GM21367 (cell line): ENCODE measurements at regions not wholly inside any gene's neighbourhood (a gene's known extent, or its start where the extent isn't known, plus 50 kb on each side); places are given as distances from the start of the nearest gene placed in this dataset.
A peak's percentile ranks its signal among the peaks of the same experiment; 100 is the strongest.

ENCODE experiments used
- ATAC-seq: cut with Tn5 transposase; IDR thresholded peaks from one replicate; pipeline ENCODE4 v1.9.1; 2021; ENCODE audit not compliant: unreplicated experiment

DNA sequence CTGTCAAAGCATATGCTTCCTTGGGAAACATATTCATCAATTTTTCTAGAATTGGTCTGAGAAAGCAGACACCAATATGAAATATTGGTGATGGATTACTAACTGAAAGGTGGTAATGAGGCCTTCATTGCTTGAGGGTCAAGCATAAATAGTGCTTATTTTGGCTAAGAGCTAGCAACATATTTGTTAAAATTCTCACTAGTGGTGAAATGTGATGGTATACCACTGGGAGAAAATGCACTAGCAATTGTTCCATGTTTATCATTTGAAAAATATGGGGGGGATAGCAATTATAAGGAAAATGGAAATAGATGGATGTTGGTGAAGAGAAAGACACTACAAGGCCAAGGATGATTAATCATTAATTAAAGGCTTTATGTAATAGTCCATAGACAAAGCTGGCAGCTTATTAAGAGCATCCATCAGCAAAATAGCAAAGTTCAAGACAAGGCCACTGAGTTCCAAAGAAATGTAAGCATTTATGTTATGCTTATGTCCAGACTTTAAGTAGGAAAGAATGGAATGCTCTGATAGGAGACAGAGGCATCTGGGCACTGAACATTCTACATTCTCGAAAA is 253.7 kb upstream of the PRDM9 start:
- ATAC-seq: no peak

DNA sequence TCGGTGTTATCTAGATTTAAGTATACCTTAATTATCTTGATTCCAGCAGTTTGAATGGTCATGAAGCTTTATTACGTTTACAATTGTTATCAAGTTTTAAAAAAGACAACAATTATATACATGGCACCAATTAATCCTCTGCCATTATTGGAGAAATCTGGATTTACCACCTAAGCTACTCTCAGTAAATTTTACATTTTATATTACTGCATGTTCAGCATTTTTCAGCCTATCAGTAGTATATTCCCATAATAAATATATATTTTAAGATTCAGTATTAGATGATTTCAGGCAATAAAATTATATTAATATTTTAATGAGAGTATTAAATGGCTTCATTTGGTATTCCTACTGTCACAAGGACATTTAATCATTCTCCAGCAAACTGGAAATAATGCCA is 264.5 kb upstream of the PRDM9 start:
- ATAC-seq: no peak

DNA sequence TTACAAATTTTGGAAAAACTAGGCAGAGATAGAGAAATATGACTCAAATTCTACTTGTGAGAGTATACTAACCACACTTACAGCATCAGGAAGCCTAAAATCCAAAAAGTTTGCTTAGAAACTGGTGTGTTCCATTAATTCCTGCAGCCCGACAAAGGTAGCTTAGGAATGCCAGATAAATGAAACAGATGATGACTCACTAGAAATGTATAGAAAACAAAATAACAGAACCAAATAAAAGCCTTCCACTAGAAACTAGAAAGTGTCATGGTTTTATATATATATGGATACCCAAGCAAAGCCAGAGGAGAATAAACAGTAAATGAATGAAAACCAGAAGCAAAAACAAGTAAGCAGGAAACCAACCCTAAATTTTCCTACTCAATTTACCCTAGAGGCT is 272.2 kb upstream of the PRDM9 start:
- ATAC-seq: no peak

DNA sequence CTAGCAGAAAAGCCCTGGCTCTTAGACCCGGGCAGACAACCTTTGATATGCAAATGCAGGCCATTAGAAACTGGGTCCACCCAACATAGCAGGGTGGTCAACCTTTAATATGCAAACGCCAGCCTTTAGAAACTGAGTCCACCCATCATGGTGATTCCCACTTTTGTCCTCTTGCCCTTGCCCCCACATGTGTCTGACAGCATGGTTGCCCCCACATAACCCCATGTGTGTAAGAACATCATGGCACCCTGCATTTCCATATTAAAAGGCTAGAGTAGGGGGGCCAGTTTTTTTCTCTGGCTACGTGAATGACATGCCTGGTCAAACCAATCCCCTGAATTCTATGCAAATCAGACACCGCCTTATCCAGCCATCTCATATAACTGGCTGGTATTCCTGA is 273.2 kb upstream of the PRDM9 start:
- ATAC-seq: no peak

DNA sequence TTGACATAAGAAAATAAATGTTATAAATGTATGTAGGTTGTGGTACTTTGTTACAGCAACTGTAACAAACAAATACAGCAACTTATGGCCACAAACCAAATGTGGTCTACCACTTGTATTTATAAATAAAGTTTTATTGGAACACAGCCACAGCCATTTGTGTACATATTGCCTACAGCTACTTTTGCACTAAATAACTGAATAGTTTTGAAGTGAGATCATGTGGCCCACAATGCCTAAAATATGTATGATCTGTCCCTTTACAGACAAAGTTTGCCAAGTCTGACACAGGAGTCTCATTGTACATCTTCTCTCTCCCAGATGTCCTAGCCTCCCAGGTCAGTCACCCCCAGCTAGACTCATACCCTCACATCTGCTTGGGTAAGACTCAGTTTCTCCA is 283.6 kb upstream of the PRDM9 start:
- ATAC-seq: no peak

DNA sequence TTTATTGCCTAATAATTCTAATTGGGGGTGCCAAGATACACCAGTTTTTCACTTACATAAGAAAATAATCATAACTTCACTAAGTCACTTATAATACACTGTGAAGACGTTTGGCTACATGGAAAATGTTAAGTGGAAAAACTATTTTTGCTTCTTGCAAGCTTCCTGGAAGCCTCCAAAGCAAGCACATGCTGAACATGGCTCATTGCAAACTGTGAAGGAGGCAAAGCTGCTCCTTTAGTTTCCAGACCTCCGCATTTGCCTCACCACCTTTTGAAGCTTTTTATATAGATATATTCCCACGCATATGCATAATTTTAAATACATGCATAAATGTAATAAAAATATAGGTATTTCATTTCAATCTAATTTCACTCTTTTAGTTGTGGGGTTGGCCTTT is 285.6 kb upstream of the PRDM9 start:
- no peak for ATAC-seq

DNA sequence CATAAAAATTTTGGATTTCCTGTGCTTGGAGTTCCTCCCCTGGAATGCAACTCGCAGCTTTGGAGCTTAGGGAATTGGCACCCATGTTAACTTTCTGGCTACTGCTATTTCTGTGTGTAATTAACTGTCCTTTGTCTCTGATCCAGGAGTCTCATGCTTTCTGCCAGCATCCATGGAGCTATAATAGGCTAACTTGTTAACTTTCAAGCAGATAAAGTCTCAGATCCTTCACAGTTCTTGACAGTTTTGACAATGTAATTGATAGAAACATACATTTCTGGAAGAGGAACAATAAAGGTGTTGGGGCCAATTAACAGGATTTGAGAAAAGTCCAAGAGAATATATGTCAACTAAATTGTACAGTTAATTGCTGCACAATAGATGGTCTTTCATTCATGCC is 290.2 kb upstream of the PRDM9 start:
- ATAC-seq: no peak

DNA sequence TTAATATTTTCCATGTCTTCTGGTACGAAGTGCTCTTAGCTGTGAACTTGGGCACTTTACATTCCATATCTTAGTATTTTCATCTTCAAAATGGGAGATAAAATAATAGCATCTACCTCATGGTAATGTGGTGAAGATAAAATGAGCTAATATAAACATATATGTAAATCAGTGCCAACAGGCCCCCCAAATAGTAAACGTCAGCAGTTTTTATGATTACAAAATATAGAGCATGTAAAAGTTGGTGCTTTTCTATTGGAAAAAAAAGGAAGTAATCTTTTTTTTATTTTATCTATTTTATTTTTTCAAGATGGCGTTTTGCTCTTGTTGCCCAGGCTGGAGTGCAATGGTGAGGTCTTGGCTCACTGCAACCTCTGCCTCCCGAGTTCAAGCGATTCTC is 291.1 kb upstream of the PRDM9 start:
- no peak for ATAC-seq

DNA sequence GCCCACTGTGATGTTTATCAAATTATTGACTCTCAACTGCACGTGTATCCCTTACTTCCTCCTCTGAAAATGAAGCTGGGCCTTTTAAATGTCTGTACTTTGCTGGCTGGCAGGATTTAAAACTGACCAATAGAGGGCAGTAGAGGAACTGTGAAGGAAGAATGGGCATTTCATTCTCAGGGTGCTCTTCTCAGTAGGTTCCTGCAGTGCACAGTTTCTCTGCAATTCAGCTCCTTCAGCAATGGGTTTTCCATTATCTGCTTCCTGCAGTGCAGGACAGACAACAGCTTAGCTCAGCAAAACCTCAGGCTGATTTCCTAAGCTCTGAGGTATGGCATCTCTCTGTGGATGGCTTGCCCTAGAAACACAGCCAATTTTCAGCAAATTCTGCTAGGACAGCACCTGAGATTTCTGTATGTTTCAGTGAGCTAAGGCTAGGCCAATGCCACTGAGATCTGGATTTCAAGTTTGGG is 298.4 kb upstream of the PRDM9 start:
- peak; percentile 92 for ATAC-seq

DNA sequence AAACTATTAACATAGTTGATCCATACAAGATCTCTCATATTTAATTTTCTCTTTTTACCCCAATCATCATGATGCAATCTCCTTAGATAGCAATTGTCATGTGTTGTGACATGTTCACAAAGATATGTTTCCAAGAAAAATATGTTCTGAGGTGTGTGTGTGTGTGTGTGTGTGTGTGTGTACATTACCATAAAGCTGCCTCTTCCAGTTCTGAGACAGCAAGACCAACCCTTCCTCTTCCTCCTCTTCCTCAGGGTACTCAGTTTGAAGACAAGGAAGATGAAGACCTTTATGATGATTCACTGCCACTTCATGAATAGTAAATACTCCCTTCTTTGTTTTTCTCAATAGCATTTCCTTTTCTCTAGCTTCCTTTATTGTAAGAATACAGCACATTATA is 303.3 kb upstream of the PRDM9 start:
- no peak for ATAC-seq

DNA sequence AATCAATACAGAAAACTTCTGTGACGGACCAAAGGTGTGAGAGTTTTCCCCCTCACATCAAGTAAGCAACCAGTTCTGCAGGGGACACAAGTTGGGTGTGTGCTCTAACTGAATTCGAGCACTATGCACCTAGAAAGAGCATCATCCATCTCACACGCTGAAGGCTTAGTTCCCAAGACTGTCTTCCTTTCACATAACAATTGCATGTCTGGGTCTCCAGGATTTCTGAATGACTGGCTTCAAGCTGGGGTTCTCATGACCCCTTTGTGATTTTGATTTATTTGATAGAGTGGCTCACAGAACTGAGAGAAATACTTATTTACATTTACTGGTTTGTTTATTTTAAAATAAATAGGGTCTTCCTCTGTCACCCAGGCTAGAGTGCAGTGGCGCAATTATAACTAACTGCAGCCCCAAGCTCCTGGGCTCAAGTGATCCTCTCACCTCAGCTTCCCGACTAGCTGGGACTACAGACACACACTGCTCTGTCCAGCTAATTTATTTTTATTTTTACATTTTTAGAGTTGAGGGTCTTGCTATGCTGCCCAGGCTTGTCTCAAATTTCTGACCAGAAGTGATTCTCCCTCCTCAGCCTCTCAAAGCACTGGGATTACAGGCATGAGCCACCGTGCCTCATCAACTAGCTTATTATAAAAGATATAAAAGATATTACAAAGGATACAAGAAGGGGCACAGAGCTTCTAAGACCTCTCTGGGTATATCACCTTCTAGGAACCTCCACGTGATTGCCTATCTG is 316.7 kb upstream of the CDH12 start:
- ATAC-seq: no peak

DNA sequence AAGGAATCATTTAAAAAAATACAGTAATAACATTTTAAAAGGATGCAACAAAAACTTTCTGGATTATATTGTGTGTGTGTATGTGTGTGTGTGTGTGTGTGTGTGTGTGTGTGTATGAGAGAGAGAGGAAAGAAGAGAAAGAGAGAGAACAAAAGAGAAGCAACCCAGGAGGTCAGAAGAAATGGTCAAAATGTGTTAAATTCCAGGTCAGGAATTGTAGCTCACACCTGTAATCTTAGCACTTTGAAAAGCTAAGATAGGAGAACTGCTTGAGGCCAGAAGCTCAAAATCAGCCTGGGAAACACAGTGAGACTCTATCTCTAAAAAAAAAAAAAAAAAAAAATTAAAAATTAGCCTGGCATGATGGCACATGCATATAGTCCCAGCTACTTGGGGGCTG is 311.8 kb upstream of the CDH12 start:
- no peak for ATAC-seq

DNA sequence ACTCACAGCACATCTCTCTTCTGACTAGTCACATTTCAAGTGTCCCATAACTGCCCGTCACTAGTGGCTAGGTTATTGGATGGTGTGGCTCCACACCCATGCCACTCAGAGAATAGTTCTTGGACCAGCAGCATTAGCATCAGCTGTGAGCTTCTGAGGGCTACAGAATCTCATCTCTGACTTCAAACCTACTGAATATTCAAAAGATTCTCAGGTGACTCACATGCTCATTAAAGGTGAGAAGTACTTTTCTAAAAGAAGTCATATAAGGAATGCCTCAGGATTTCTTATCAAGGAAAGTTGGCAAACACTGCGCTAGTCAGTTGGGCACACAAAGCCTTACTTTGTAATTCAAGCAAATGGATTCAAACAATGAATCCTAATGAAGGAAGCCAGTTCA is 305.0 kb upstream of the CDH12 start:
- ATAC-seq: no peak

DNA sequence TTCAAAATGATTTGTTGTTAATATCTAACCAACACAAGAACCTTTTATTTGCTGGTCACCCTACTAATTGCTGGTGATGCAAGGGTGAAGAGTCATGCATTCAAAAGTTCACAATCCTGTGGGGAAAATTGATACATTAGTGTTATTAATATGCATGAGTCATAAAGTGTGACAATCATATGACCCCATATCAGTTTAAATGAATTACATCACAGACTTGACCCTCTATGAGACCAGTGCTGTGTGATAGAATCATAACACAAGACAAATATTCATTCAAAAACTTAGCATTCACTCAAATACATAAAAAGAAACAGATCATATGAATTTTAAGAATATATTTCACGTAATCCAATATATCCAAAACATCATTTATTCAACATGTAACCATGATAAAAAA is 304.6 kb upstream of the CDH12 start:
- ATAC-seq: no peak

DNA sequence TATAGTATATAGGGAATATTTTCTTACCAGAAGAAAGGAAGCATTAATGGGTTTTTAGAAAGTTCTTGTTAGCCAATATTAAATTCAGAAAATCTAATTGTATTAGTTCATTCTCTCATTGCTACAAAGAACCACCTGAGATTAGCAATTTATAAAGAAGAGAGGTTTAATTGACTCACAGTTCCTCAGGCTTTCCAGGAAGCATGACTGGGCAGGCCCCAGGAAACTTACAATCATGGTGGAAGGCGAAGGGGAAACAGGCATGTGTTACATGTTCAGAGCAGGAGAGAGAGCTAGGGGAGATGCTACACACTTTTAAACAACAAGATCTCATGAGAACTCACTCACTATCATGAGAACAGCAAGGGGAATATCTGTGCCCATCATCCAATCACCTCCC is 304.0 kb upstream of the CDH12 start:
- no peak for ATAC-seq

DNA sequence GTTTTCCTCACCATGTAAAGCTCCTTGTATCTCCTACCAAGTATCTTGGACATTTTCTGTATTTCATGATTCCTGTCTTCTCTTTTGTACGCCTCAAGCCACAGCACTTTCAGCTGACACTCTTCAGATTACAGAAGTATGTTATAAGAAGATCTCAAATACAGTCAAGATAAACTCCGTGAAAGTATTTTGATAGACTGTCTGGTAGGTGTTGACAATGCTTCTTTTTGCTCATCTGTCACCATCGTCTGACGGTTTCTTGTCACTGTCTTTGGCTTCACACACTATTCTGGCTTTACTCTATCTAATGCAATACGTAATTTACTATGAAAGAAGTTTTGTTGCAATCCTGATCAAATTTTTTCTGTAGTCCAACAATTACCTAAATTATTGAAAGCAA is 294.5 kb upstream of the CDH12 start:
- no peak for ATAC-seq

DNA sequence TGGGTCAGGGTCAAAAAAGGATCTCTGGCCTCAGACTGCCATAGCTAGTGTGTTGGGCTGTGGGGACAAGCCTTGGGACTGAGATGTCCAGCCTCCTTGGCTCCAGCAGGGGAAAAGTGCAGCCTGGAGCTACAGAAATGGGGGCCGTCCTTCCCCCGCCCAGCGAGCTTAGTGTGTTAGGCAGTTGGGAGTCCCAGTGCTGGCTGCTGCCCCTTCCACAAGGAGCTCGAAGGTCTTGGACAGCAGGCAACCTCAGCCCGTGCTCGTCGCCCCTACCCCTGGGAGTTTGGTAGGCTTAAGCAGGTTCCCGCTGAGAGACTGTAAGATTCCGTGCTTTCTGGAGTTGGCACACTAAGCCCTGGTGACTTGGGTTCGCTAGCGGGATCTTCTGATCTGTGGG is 293.0 kb upstream of the CDH12 start:
- no peak for ATAC-seq

DNA sequence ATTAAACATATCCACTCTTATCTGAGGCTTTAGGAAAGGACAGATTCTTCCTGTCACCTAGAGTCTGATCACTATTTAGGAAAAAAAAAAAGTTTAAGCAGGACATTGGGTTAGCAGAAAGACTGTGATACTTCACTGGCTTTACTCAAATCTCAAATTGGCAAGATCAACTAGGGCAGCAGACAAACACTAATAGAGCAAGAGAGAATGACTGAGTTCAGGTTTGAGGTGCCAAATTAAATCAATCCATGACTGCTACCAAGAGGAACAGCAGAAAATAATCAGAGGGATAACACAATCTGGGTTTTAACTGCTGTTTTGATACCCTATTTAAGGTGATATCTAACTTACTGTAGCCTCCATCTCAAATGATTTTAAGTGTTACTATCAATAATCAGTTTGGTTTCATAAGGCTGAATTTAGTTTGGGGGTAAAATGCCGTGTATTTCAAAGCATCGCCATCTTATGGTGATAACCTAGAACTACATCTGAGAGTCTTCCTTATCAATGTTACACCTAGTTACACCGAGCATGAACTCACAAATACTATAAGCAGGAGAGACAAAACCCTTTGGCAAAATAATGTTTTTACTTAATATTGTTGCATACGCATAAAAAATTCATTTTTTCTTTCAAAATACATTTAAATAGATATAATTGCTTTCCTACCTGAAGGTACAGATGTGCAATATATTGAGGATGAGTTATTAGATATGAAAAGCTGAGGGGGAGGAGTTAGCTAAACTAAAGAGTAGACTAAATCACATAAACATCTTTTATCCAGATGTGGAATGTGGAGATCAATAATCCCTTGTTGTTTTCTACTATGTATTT is 286.4 kb upstream of the CDH12 start:
- peak; percentile 64 for ATAC-seq

DNA sequence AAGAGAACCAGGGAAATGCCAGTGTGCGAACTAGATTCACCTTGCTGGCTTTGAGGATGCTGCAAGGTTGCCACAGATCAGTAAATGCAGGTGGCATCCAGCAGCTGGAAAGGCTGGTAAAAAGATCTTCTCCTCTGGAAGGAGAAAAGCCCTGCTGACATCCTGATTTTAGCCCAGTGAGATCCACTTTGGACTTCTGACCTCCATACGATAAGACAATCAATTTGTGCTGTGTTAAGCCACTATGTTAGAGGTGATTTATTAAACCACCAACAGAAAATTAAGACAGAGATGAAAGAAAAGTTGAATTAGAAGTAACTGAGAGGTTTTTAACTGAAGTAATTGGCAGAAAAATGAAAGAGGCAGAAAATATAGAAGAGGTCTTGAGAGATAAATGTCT is 283.8 kb upstream of the CDH12 start:
- no peak for ATAC-seq

DNA sequence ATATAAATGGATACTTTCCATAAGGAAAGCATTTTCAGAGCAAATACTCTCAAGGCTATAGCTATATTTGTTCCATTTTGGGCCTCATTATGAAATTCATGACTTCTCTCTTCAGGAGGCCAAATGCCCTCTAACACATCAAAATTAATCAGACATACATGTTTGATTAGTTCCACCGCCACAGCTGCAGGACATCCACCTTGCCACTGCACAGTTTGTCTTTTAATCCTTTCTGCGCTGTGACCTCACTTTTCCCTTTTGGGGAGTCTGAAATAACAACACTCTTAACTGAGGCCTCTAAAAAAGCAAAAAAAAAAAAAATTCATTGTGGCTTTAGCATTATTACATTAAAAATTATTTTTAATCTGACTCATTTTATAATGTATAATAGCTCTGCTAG is 279.1 kb upstream of the CDH12 start:
- no peak for ATAC-seq

DNA sequence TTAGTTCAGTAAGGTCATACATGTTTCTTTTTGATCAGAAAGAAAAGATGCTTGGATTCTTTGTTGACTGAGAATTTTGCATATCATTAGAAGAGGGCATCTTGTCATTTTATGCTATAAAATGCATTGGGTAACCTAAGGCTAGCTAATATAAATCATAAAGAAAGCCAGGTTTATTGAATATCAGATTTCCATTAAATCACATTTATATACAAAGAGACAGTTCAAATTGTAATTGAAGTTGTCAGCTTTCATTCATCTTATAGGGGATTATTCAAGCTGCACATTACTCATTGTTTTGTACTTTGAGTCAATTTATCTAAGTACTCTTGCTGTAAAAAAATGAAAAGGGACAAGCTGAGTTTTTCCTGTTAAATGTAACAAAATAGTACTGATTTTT is 259.1 kb upstream of the CDH12 start:
- no peak for ATAC-seq

DNA sequence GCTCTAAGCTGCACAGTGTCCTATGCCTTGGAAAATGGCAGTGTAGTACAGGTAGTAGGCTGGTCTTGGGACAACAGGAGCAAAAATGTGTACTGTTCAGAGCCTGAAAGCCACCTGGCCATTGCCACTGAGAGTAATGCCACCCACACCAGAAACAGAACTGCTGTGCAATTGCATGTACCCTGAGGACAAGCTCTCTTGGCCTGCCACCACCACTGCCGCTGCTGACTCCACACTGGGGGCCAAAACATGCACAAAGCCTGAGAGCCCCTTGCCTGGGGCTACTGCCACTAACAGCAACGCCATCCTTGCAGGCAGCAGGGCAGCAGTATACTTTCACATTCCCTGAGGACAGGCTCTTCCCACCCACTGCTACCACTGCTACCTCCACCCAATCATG is 251.9 kb upstream of the CDH12 start:
- ATAC-seq: no peak
